K562 (cell line): ENCODE measurements at regions not wholly inside any gene's neighbourhood (a gene's known extent, or its start where the extent isn't known, plus 50 kb on each side); places are given as distances from the start of the nearest gene placed in this dataset.

Source experiments
- ATAC-seq: fragments of 200-7000 bp; cut with Tn5 transposase; 3 replicates; pipeline ENCODE4 v1.9.1; 2020; ENCODE audit warnings: moderate library complexity
- BruUV-seq: library from RNA; stranded (reverse); fragments of 400-500 nt; replicated peaks from 2 replicates; lab custom pipeline; 2021; lab: Mats Ljungman, UMichigan
- CTCF ChIA-PET: fragments of 300-600 bp; formaldehyde crosslinking; extraction: SDS; loops from one replicate; lab custom pipeline; 2021; ENCODE audit warnings: low intra/inter-chr PET ratio; lab: Yijun Ruan, JAX
- POLR2A ChIA-PET: fragments of 300-600, 350-650 bp; sonication (Branson Sonifier 250); formaldehyde crosslinking; extraction: SDS; loops from one replicate; lab custom pipeline; 2021; ENCODE audit warnings: antibody characterized with exemption, inconsistent platforms; lab: Yijun Ruan, JAX
- DNase-seq, 4 experiments: peaks; one replicate each; pipeline versions ENCODE4 v3.0.0 to v3.0.0-alpha.2; 2011 to 2018; ENCODE audit warnings: low spot score in 3 of 4, mixed read lengths in 3 of 4; ENCODE audit errors: extremely low read depth in 1 of 4
- FAIRE-seq: peaks from 2 replicates; lab custom pipeline; 2011; peaks lifted over from hg19 to GRCh38; lab: Jason Lieb, UNC
- H2AFZ ChIP-seq: 2 replicates; pipeline ENCODE4 v1.6.0; 2011; ENCODE audit warnings: low read depth, low read length, control low read depth, inconsistent platforms
- H3K27ac ChIP-seq: fragments of 200-600 bp; 3 replicates; pipeline ENCODE4 v1.8.0; 2011; ENCODE audit warnings: low read depth, mild to moderate bottlenecking, control low read depth, inconsistent platforms, low read length, moderate library complexity, mixed read lengths; ENCODE audit errors: extremely low read depth
- H3K27me3 ChIP-seq, 2 experiments: fragments of 300-600 bp in 1 of 2; 2 replicates in 1 of 2; 3 replicates in 1 of 2; pipeline versions ENCODE4 v1.6.0 to v1.8.0; 2011; ENCODE audit warnings: inconsistent platforms in 2 of 2, low read length in 2 of 2, mild to moderate bottlenecking in 1 of 2, mixed read lengths in 1 of 2, moderate library complexity in 1 of 2; ENCODE audit not compliant: control insufficient read depth in 2 of 2, insufficient read depth in 2 of 2
- H3K36me3 ChIP-seq: fragments of 300-600 bp; 3 replicates; pipeline ENCODE4 v1.8.0; 2011; ENCODE audit warnings: mild to moderate bottlenecking, low read length, inconsistent platforms; ENCODE audit not compliant: control insufficient read depth, insufficient read depth
- H3K4me1 ChIP-seq, 2 experiments: fragments of 200-600 bp in 1 of 2; replicated peaks in 1 of 2; 2 replicates in 1 of 2; 3 replicates in 1 of 2; pipeline versions ENCODE4 v1.5.1 to v1.8.0; 2011; ENCODE audit warnings: inconsistent platforms in 2 of 2, low read length in 2 of 2, mild to moderate bottlenecking in 1 of 2, mixed read lengths in 1 of 2, moderate library complexity in 1 of 2; ENCODE audit not compliant: control insufficient read depth in 2 of 2, insufficient read depth in 2 of 2
- H3K4me2 ChIP-seq: 2 replicates; pipeline ENCODE4 v1.6.1; 2011; ENCODE audit warnings: low read length, control low read depth, inconsistent platforms, mixed read lengths; ENCODE audit not compliant: insufficient read depth
- H3K4me3 ChIP-seq: fragments of 200-600 bp; sonication (generic), shearing (Covaris generic); 2 replicates; pipeline ENCODE4 v1.5.1; 2016; ENCODE audit warnings: control low read depth, inconsistent platforms
- H3K79me2 ChIP-seq: fragments of 200-600 bp; 3 replicates; pipeline ENCODE4 v1.8.0; 2011; ENCODE audit warnings: low read length, inconsistent platforms; ENCODE audit not compliant: control insufficient read depth, insufficient read depth
- H3K9ac ChIP-seq, 2 experiments: 2 replicates each; pipeline versions ENCODE4 v1.6.0 to v1.6.1; 2011; ENCODE audit warnings: low read depth in 2 of 2, low read length in 2 of 2, control low read depth in 1 of 2, inconsistent platforms in 1 of 2, mild to moderate bottlenecking in 1 of 2, mixed read lengths in 1 of 2; ENCODE audit not compliant: insufficient read depth in 1 of 2
- H3K9me1 ChIP-seq: one replicate; pipeline ENCODE4 v1.6.0; 2011; ENCODE audit warnings: inconsistent platforms, mild to moderate bottlenecking, low read length, moderate library complexity; ENCODE audit not compliant: control insufficient read depth, insufficient read depth
- H3K9me3 ChIP-seq: replicated peaks from 2 replicates; pipeline ENCODE4 v1.5.1; 2011; ENCODE audit warnings: low read depth, low read length, inconsistent platforms; ENCODE audit not compliant: control insufficient read depth, insufficient read depth
- H4K20me1 ChIP-seq: replicated peaks from 2 replicates; pipeline ENCODE4 v1.6.1; 2011; ENCODE audit warnings: low read length, inconsistent platforms, mixed read lengths; ENCODE audit not compliant: control insufficient read depth, insufficient read depth
- BHLHE40 ChIP-seq: IDR thresholded peaks from 2 replicates; pipeline ENCODE4 v1.6.1; 2011; ENCODE audit warnings: low read length, improper control_type of control experiment
- CBX5 ChIP-seq: IDR thresholded peaks from 2 replicates; pipeline ENCODE4 v1.6.1; 2014; ENCODE audit warnings: low read depth, borderline replicate concordance
- FOXK1 ChIP-seq: sonication (generic); formaldehyde crosslinking; IDR thresholded peaks from 2 replicates; pipeline ENCODE4 v1.8.0; 2022; ENCODE audit warnings: missing genetic modification reagents, mild to moderate bottlenecking, borderline replicate concordance
- HMGN3 ChIP-seq: IDR thresholded peaks from 2 replicates; pipeline ENCODE4 v1.6.1; 2011; ENCODE audit warnings: borderline replicate concordance, low read depth, mild to moderate bottlenecking, mixed read lengths, low read length; ENCODE audit not compliant: insufficient read length; ENCODE audit errors: extremely low read depth
- RREB1 ChIP-seq: fragments of 250-450 bp; sonication (Bioruptor Pico); IDR thresholded peaks from 2 replicates; pipeline ENCODE4 v1.4.0; 2020
- SUPT5H ChIP-seq: fragments of 450-650 bp; IDR thresholded peaks from 2 replicates; pipeline ENCODE4 v1.6.1; 2016
- ZC3H8 ChIP-seq: fragments of 450-650 bp; IDR thresholded peaks from 2 replicates; pipeline ENCODE4 v1.6.1; 2017
- ZKSCAN8 ChIP-seq: fragments of 200-800 bp; sonication (Bioruptor generic); IDR thresholded peaks from 2 replicates; pipeline ENCODE4 v1.6.1; 2016; ENCODE audit warnings: missing genetic modification characterization, missing compliant biosample characterization
- ZNF124 ChIP-seq: sonication (generic); formaldehyde crosslinking; IDR thresholded peaks from 2 replicates; pipeline ENCODE4 v1.8.1; 2022; ENCODE audit warnings: missing genetic modification reagents
- ZNF445 ChIP-seq: fragments of 250-450 bp; sonication (Bioruptor Pico); IDR thresholded peaks from 2 replicates; pipeline ENCODE4 v1.4.0; 2020; ENCODE audit warnings: low read depth, mild to moderate bottlenecking, moderate library complexity
- ZNF644 ChIP-seq: fragments of 200-800 bp; sonication (Bioruptor generic); IDR thresholded peaks from 2 replicates; pipeline ENCODE4 v1.6.1; 2016; ENCODE audit warnings: low read depth, missing genetic modification characterization, missing compliant biosample characterization
- ZNF780A ChIP-seq: fragments of 250-450 bp; sonication (Bioruptor Pico); IDR thresholded peaks from 2 replicates; pipeline ENCODE4 v1.5.0; 2021; ENCODE audit warnings: mild to moderate bottlenecking
- WGBS: fragments of 100-300 bp; shearing (Covaris generic); methylation state at CpG from one replicate; pipeline ENCODE4 v1.1.6; 2016; ENCODE audit warnings: low coverage, mixed read lengths; ENCODE audit not compliant: insufficient coverage; ENCODE audit errors: missing lambda C conversion rate; 5-methylcytosine and 5-hydroxymethylcytosine counted together
- in situ Hi-C: fragments of 300-500 bp; cut with MboI; formaldehyde crosslinking; loops from 4 replicates; pipeline ENCODE4 v1.15.0; 2018; ENCODE audit warnings: inconsistent platforms, mixed read lengths
- intact Hi-C: fragments of 100-400 bp; cut with micrococcal nuclease; formaldehyde crosslinking; loops from 2 replicates; pipeline ENCODE4 v1.14.2; 2022
- TF ChIP-seq, protein P1 (sequence below): fragments of 150-350 bp; IDR thresholded peaks from 2 replicates; pipeline ENCODE4 v1.6.1; 2014; ENCODE audit warnings: low read depth, mild to moderate bottlenecking, low read length, borderline replicate concordance

DNA sequence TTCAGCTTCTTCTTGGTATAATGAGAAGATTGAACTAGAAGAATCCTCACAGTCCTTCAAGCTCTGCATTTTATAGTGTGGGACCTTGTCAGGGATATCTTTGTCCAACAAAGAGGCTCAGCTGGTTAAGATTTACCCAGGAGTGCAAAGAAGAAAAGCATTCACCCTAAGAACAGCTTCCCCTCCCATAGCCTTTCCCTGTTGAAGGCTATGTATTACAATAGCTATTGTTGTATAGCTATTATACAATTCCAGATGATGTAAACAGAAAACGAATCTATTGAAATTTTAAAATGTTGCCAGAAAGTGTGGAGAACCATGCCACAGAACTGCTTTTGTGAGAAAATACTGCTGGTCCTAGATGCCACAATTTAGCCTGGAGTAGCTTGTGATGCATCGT lies 85.5 kb upstream of the CNKSR3 start (continued):
- TF ChIP-seq HMGN3 (no peak), ZNF644 (tag) (no peak), ZNF445 (CRISPR knock-in tag) (no peak)

DNA sequence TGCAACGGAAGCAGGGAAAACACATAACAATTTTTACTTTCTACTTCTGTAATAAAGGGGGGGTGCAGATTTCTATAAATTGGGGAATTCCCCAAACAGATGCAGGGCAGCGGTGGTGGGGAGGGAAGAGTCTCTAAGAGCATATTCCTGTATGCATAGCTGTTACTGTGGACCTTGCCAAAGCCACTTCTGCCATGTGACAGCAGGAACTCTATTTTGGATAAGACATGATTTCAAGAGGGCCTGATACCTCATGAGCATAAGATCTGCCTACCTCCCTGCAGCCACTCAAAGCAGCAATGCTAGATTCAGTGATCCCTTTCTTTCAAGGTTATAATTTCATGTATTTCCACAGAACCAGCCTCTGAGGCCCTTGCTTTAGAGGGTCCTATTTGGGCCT lies 86.2 kb upstream of the CNKSR3 start:
- Histone ChIP-seq H3K4me1 (peaks cover 8 to 18% of the 10 kb centered on the region in 2 experiments; a peak in 3 of 5 replicates), H3K9me1 (no peaks in the 10 kb centered on the region), H3K9me3 (no peaks in the 10 kb centered on the region), H4K20me1 (no peaks in the 10 kb centered on the region), H3K36me3 (no peaks in the 10 kb centered on the region), H3K9ac (no peak overlapping the region), H2AFZ (no peak overlapping the region), H3K4me2 (no peak overlapping the region), H3K4me3 (no peak overlapping the region), H3K27me3 (no peaks in the 10 kb centered on the region), H3K79me2 (no peaks in the 10 kb centered on the region), H3K27ac (no peak overlapping the region)
- no TSS peak for BruUV-seq
- in situ Hi-C loops (no loop called here), intact Hi-C loops (no loop called here)
- 51% methylated on average over 2 of the region's 2 CpGs for WGBS
- DNase-seq = no peak
- POLR2A ChIA-PET = interaction anchor here (0.7 to 1.1 kb wide), 3 partner anchors 9 to 638 kb away, joined by 3 read pairs; no protein-coding TSS in a partner anchor
- FAIRE-seq = no peak
- CTCF ChIA-PET = no interaction called here
- ATAC-seq = no peak
- no peak for TF ChIP-seq RREB1 (CRISPR knock-in tag)
- TF ChIP-seq ZC3H8 = no peak
- no peak for TF ChIP-seq FOXK1
- no peak for TF ChIP-seq ZNF780A (CRISPR knock-in tag)
- TF ChIP-seq SUPT5H = no peak
- no peak for TF ChIP-seq CBX5
- TF ChIP-seq, protein P1, sequence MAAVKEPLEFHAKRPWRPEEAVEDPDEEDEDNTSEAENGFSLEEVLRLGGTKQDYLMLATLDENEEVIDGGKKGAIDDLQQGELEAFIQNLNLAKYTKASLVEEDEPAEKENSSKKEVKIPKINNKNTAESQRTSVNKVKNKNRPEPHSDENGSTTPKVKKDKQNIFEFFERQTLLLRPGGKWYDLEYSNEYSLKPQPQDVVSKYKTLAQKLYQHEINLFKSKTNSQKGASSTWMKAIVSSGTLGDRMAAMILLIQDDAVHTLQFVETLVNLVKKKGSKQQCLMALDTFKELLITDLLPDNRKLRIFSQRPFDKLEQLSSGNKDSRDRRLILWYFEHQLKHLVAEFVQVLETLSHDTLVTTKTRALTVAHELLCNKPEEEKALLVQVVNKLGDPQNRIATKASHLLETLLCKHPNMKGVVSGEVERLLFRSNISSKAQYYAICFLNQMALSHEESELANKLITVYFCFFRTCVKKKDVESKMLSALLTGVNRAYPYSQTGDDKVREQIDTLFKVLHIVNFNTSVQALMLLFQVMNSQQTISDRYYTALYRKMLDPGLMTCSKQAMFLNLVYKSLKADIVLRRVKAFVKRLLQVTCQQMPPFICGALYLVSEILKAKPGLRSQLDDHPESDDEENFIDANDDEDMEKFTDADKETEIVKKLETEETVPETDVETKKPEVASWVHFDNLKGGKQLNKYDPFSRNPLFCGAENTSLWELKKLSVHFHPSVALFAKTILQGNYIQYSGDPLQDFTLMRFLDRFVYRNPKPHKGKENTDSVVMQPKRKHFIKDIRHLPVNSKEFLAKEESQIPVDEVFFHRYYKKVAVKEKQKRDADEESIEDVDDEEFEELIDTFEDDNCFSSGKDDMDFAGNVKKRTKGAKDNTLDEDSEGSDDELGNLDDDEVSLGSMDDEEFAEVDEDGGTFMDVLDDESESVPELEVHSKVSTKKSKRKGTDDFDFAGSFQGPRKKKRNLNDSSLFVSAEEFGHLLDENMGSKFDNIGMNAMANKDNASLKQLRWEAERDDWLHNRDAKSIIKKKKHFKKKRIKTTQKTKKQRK = no peak
- TF ChIP-seq ZNF124 (CRISPR knock-in tag) = no peak
- no peak for TF ChIP-seq ZKSCAN8
- TF ChIP-seq BHLHE40 = no peak
